A673 (cell line): ENCODE measurements at regions not wholly inside any gene's neighbourhood (a gene's known extent, or its start where the extent isn't known, plus 50 kb on each side); places are given as distances from the start of the nearest gene placed in this dataset.

Source experiments
- EZH2 ChIP-seq: fragments of 200-600 bp; sonication (generic); IDR thresholded peaks from 2 replicates; pipeline ENCODE4 v1.6.1; 2017; ENCODE audit warnings: borderline replicate concordance, low read depth, mild to moderate bottlenecking, mixed read lengths, antibody characterized with exemption, low read length; ENCODE audit not compliant: poor library complexity, severe bottlenecking
- TF ChIP-seq, protein P1 (sequence below): fragments of 300-800, 200-600 bp; sonication (generic); conservative IDR thresholded peaks from 2 replicates; pipeline ENCODE4 v1.5.1; 2017; ENCODE audit warnings: low read depth, mild to moderate bottlenecking, antibody characterized with exemption, low read length, moderate library complexity, mixed read lengths

DNA sequence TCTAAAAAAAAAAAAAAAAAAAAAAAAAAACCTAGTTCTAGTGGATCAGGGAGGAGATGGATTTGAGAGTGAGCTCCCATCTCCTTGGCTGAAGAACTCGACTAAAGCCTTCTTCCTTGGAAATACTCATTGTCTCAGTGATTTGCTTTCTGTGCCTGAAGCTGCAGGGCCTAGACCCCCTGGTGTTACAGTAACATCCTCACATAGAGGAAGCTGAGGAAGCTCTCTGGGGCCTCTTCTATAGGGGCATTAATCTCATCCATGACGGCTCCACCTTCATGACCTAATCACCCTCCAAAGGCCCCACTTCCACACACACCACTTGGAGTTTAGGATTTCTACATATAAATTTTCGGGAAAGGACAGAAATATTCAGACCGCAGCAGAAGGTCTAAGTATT lies 95.9 kb upstream of the ETS2 start:
- TF ChIP-seq, protein P1, sequence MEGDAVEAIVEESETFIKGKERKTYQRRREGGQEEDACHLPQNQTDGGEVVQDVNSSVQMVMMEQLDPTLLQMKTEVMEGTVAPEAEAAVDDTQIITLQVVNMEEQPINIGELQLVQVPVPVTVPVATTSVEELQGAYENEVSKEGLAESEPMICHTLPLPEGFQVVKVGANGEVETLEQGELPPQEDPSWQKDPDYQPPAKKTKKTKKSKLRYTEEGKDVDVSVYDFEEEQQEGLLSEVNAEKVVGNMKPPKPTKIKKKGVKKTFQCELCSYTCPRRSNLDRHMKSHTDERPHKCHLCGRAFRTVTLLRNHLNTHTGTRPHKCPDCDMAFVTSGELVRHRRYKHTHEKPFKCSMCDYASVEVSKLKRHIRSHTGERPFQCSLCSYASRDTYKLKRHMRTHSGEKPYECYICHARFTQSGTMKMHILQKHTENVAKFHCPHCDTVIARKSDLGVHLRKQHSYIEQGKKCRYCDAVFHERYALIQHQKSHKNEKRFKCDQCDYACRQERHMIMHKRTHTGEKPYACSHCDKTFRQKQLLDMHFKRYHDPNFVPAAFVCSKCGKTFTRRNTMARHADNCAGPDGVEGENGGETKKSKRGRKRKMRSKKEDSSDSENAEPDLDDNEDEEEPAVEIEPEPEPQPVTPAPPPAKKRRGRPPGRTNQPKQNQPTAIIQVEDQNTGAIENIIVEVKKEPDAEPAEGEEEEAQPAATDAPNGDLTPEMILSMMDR: no peak
- no peak for TF ChIP-seq EZH2
